OCI-M2 (cell line): ENCODE measurements at regions not wholly inside any gene's neighbourhood (a gene's known extent, or its start where the extent isn't known, plus 50 kb on each side); places are given as distances from the start of the nearest gene placed in this dataset.
"Not testable (repeated sequence)": the region's sequence is repeated elsewhere in the genome, so short reads cannot be mapped to it uniquely, and the experiment has no call there.

Source experiments
- DNase-seq: peaks from one replicate; lab custom pipeline; 2025; ENCODE audit not compliant: unreplicated experiment; lab: John Stamatoyannopoulos, UW

- not testable (repeated sequence) for DNase-seq
Measured at GRCh38 chr4:27075603-27076002, 215.0 kb downstream of the STIM2 start.

GRCh38 chr4:27078934-27079455, 218.4 kb downstream of the STIM2 start:
- DNase-seq, result no peak

- DNase-seq, result no peak
Measured at GRCh38 chr4:27081675-27082586, 221.3 kb downstream of the STIM2 start.

- no peak for DNase-seq
Measured at GRCh38 chr4:27082776-27083175, 222.1 kb downstream of the STIM2 start.

- no peak for DNase-seq
Measured at GRCh38 chr4:27084685-27085361, 224.2 kb downstream of the STIM2 start.

GRCh38 chr4:27085396-27085795, 224.8 kb downstream of the STIM2 start:
- no peak for DNase-seq

- no peak for DNase-seq
Measured at GRCh38 chr4:27087306-27088045, 226.8 kb downstream of the STIM2 start.

- no peak for DNase-seq
Measured at GRCh38 chr4:27088491-27088890, 227.8 kb downstream of the STIM2 start.

- no peak for DNase-seq
Measured at GRCh38 chr4:27089186-27089585, 228.5 kb downstream of the STIM2 start.

- DNase-seq, result no peak
Measured at GRCh38 chr4:27090406-27090805, 229.8 kb downstream of the STIM2 start.

GRCh38 chr4:27094224-27094623, 233.6 kb downstream of the STIM2 start:
- no peak for DNase-seq

GRCh38 chr4:27094783-27095182, 234.1 kb downstream of the STIM2 start:
- no peak for DNase-seq

- no peak for DNase-seq
Measured at GRCh38 chr4:27096142-27096824, 235.6 kb downstream of the STIM2 start.

- no peak for DNase-seq
Measured at GRCh38 chr4:27098034-27098433, 237.4 kb downstream of the STIM2 start.

- no peak for DNase-seq
Measured at GRCh38 chr4:27100713-27101112, 240.1 kb downstream of the STIM2 start.

GRCh38 chr4:27101126-27101525, 240.5 kb downstream of the STIM2 start:
- DNase-seq, result no peak

- DNase-seq, result no peak
Measured at GRCh38 chr4:27101561-27101960, 240.9 kb downstream of the STIM2 start.

- no peak for DNase-seq
Measured at GRCh38 chr4:27111627-27112026, 251.0 kb downstream of the STIM2 start.

- no peak for DNase-seq
Measured at GRCh38 chr4:27112587-27112986, 251.9 kb downstream of the STIM2 start.

- DNase-seq, result no peak
Measured at GRCh38 chr4:27115221-27115620, 254.6 kb downstream of the STIM2 start.

- DNase-seq, result no peak
Measured at GRCh38 chr4:27117453-27117852, 256.8 kb downstream of the STIM2 start.
